ENCODE measurements at regions not wholly inside any gene's neighbourhood (a gene's known extent, or its start where the extent isn't known, plus 50 kb on each side); places are given as distances from the start of the nearest gene placed in this dataset.

- no peak for DNase-seq (ENCODE audit: low read depth)
- no peak for TF ChIP-seq CTCF (IDR thresholded peaks at IDR 0.05; ENCODE audit: low read length, missing control alignments)
- H3K4me3 ChIP-seq (replicated peaks; ENCODE audit: low read depth, low read length): no peak overlapping the region
These were observed 210.0 kb upstream of the COX7C start for GRCh38 chr5:86407711-86408110.

GRCh38 chr5:86411596-86411995, 206.1 kb upstream of the COX7C start:
- H3K4me3 ChIP-seq (replicated peaks; ENCODE audit: low read depth, low read length): no peak overlapping the region
- no peak for DNase-seq (ENCODE audit: low read depth)
- TF ChIP-seq CTCF (IDR thresholded peaks at IDR 0.05; ENCODE audit: low read length, missing control alignments): no peak

GRCh38 chr5:86427158-86427557, 190.6 kb upstream of the COX7C start:
- no peak for DNase-seq (ENCODE audit: low read depth)
- H3K4me3 ChIP-seq (replicated peaks; ENCODE audit: low read depth, low read length): no peak overlapping the region
- TF ChIP-seq CTCF (IDR thresholded peaks at IDR 0.05; ENCODE audit: low read length, missing control alignments): no peak

- no peak overlapping the region for H3K4me3 ChIP-seq (replicated peaks; ENCODE audit: low read depth, low read length)
- no peak for DNase-seq (ENCODE audit: low read depth)
- TF ChIP-seq CTCF (IDR thresholded peaks at IDR 0.05; ENCODE audit: low read length, missing control alignments): no peak
These were observed 178.1 kb upstream of the COX7C start for GRCh38 chr5:86439593-86440110.

GRCh38 chr5:86442036-86442745, 175.6 kb upstream of the COX7C start:
- H3K4me3 ChIP-seq (replicated peaks; ENCODE audit: low read depth, low read length): no peak overlapping the region
- TF ChIP-seq CTCF (IDR thresholded peaks at IDR 0.05; ENCODE audit: low read length, missing control alignments): no peak
- DNase-seq (ENCODE audit: low read depth): no peak

GRCh38 chr5:86447362-86447761, 170.4 kb upstream of the COX7C start:
- no peak overlapping the region for H3K4me3 ChIP-seq (replicated peaks; ENCODE audit: low read depth, low read length)
- TF ChIP-seq CTCF (IDR thresholded peaks at IDR 0.05; ENCODE audit: low read length, missing control alignments): no peak
- no peak for DNase-seq (ENCODE audit: low read depth)

GRCh38 chr5:86452251-86452650, 165.5 kb upstream of the COX7C start:
- H3K4me3 ChIP-seq (replicated peaks; ENCODE audit: low read depth, low read length): no peak overlapping the region
- DNase-seq (ENCODE audit: low read depth): no peak
- no peak for TF ChIP-seq CTCF (IDR thresholded peaks at IDR 0.05; ENCODE audit: low read length, missing control alignments)
